Lung (tissue), 11 donors: ENCODE measurements at regions not wholly inside any gene's neighbourhood (a gene's known extent, or its start where the extent isn't known, plus 50 kb on each side); places are given as distances from the start of the nearest gene placed in this dataset.

Experiments
- ATAC-seq: fragments of 200-7000 bp; cut with Tn5 transposase; one replicate; pipeline ENCODE4 v1.9.1; 2020; ENCODE audit warnings: moderate number of reproducible peaks; ENCODE audit not compliant: insufficient read depth, low FRiP score
- DNase-seq, 3 donors: peaks; one replicate each; pipeline ENCODE4 v3.0.0-alpha.2; 2013 to 2017
- H3K27ac ChIP-seq, 2 donors: one replicate each; pipeline ENCODE4 v1.5.1; 2013; ENCODE audit warnings: mild to moderate bottlenecking in 2 of 2, moderate library complexity in 2 of 2, control low read depth in 1 of 2, inconsistent platforms in 1 of 2, low read depth in 1 of 2, low read length in 1 of 2
- H3K27me3 ChIP-seq, 3 donors: one replicate each; pipeline ENCODE4 v1.5.1; 2013; ENCODE audit warnings: low read length in 2 of 3; ENCODE audit not compliant: control insufficient read depth in 3 of 3, insufficient read depth in 3 of 3
- H3K36me3 ChIP-seq, 4 donors: one replicate each; pipeline ENCODE4 v1.5.1; 2013; ENCODE audit warnings: low read length in 4 of 4, mild to moderate bottlenecking in 1 of 4, moderate library complexity in 1 of 4; ENCODE audit not compliant: control insufficient read depth in 4 of 4, insufficient read depth in 4 of 4
- H3K4me1 ChIP-seq, 5 donors: one replicate each; pipeline ENCODE4 v1.5.1; 2013; ENCODE audit warnings: low read length in 5 of 5, mild to moderate bottlenecking in 2 of 5, moderate library complexity in 1 of 5; ENCODE audit not compliant: control insufficient read depth in 5 of 5, insufficient read depth in 5 of 5
- H3K4me3 ChIP-seq: one replicate; pipeline ENCODE4 v1.5.1; 2013; ENCODE audit warnings: mild to moderate bottlenecking, control low read depth, moderate library complexity
- H3K9ac ChIP-seq, 2 donors: one replicate each; pipeline ENCODE4 v1.5.1; 2013; ENCODE audit warnings: low read length in 2 of 2, control low read depth in 1 of 2; ENCODE audit not compliant: insufficient read depth in 1 of 2
- H3K9me3 ChIP-seq, 4 donors: one replicate each; pipeline ENCODE4 v1.5.1; 2013; ENCODE audit warnings: low read length in 3 of 4, mild to moderate bottlenecking in 1 of 4, moderate library complexity in 1 of 4; ENCODE audit not compliant: control insufficient read depth in 4 of 4, insufficient read depth in 3 of 4
- WGBS, 2 donors: extraction: QIAGEN DNeasy Blood & Tissue Kit; methylation state at CpG; one replicate each; pipeline ENCODE4 v1.1.7; 2013; 5-methylcytosine and 5-hydroxymethylcytosine counted together
- TF ChIP-seq, protein P1 (sequence below): IDR thresholded peaks from 2 replicates; pipeline ENCODE4 v1.5.1; 2012; ENCODE audit warnings: mild to moderate bottlenecking; ENCODE audit errors: control extremely low read depth, extremely low read depth
- donor health status: control.
- donor health status: control.
- donor health status: Bipolar disorder and iron deficiency.
- donor health status: healthy.
- donor health status: DM: yes; HTN: yes; CAD: no.

DNA sequence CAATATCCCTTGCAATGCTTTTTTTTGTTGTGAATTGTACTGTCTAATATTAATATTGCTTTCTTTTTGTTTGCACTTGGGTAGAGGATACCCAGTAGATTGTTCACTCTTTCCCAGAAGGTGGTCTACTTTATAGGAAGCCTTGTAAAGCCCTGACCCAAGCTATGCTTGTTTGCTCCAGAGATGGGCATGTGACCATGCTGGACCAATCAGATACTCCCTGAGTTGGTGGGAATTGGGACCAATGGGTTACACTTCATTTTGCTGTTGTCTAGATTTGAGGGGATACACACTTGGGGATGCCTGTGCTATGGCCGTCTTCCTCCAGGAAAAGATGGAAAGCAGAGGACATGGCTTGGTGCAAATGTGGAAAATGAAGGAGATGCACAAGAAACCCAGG, 314.3 kb downstream of the DYSF start:
- DNase-seq (no peak), ATAC-seq (no peak)
- H3K4me3 ChIP-seq: no peak overlapping the region
- no peaks in the 10 kb centered on the region for H3K27me3 ChIP-seq
- TF ChIP-seq, protein P1, sequence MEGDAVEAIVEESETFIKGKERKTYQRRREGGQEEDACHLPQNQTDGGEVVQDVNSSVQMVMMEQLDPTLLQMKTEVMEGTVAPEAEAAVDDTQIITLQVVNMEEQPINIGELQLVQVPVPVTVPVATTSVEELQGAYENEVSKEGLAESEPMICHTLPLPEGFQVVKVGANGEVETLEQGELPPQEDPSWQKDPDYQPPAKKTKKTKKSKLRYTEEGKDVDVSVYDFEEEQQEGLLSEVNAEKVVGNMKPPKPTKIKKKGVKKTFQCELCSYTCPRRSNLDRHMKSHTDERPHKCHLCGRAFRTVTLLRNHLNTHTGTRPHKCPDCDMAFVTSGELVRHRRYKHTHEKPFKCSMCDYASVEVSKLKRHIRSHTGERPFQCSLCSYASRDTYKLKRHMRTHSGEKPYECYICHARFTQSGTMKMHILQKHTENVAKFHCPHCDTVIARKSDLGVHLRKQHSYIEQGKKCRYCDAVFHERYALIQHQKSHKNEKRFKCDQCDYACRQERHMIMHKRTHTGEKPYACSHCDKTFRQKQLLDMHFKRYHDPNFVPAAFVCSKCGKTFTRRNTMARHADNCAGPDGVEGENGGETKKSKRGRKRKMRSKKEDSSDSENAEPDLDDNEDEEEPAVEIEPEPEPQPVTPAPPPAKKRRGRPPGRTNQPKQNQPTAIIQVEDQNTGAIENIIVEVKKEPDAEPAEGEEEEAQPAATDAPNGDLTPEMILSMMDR: no peak
- H3K9me3 ChIP-seq: peaks cover 0 to 8% (median 1%) of the 10 kb centered on the region in 4 donors
- H3K27ac ChIP-seq: no peak overlapping the region
- no peaks in the 10 kb centered on the region for H3K36me3 ChIP-seq
- H3K4me1 ChIP-seq: no peaks in the 10 kb centered on the region
- WGBS, 2 donors: 95 to 96% methylated on average over 1 of the region's 1 CpG
- no peak overlapping the region for H3K9ac ChIP-seq

DNA sequence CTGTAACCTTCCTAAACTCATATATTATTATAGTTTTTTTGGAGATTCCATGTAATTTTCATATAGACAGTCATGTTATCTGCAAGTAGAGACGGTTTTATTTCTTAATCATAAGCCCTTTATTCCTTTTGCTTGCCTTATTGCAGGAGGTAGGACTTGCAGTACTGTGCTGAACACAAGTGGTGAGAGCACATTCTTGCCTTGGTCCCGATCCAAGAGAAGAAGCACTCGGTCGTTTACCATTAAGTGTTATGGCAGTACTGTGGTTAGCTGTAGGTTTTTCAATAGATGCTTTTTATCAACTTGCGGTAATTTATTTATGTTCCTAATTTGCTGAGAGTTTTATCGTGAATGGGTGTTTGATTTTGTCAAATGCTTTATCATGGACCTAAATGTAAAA, 305.7 kb downstream of the DYSF start:
- Histone ChIP-seq H3K4me3 (no peak overlapping the region), H3K9ac (no peak overlapping the region), H3K36me3 (no peaks in the 10 kb centered on the region), H3K4me1 (no peaks in the 10 kb centered on the region), H3K27me3 (no peaks in the 10 kb centered on the region), H3K9me3 (no peaks in the 10 kb centered on the region), H3K27ac (no peak overlapping the region)
- peak in 1 of 3 donors; percentile 9 for DNase-seq
- ATAC-seq: no peak
- 64 to 83% methylated on average over 6 of the region's 6 CpGs for WGBS, 2 donors
- TF ChIP-seq, protein P1: no peak

DNA sequence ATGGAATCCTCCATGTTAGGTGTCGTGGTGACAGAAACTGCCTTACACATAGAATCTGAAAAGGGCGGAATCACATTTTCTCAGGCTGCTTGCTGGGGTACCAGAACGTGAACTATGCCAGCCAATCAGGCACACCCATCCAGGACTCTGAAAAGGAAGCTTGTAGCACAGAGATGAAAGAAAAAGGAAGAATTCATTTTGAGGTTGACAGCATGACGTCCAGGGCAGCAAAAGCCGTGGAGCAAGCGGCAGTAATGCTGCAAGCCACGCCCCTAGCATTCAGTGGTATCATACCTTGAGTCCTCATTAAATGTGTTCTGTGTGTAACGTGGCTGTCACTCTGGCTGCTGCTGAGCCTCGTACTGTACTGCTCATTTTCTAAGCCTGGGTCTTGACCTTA, 304.0 kb downstream of the DYSF start:
- TF ChIP-seq, protein P1: no peak
- H3K4me3 ChIP-seq: no peak overlapping the region
- H3K4me1 ChIP-seq: no peaks in the 10 kb centered on the region
- H3K9me3 ChIP-seq: no peaks in the 10 kb centered on the region
- H3K27me3 ChIP-seq: no peaks in the 10 kb centered on the region
- no peak overlapping the region for H3K27ac ChIP-seq
- no peak overlapping the region for H3K9ac ChIP-seq
- ATAC-seq (no peak), DNase-seq (no peak)
- H3K36me3 ChIP-seq: no peaks in the 10 kb centered on the region
- WGBS, 2 donors: 66 to 74% methylated on average over 9 of the region's 9 CpGs

DNA sequence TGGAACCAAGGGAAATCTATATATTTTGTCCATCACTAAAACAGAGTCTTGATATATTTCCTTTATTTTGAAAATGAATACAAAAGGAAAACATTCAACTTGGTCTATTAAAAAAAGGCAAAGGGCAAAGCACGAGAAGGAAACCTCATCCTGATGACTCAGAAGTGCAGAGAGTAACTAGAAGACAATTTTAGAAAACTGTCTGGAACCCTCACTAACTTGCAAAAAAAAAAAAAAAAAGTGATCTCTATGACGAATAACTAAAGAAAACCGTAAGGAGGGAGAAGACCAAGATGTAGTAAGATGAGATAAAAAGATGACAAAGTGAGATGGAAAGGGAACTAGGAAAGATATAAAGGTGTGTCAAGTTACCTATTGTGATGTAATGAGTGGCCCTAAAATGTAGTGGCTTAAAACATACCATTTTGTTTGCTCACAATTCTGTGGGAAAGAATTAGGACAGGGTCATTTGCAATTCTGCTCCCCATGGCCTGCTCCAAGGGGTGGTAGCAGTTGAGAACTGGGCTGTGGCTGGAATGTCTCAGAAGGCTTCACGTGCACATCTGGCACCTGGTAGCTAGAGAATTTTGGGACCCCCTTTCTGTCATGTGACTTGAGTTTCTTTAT, 303.0 kb downstream of the DYSF start:
- no peak overlapping the region for H3K27ac ChIP-seq
- WGBS, 2 donors: 65 to 85% methylated on average over 4 of the region's 4 CpGs
- H3K4me3 ChIP-seq: no peak overlapping the region
- ATAC-seq: no peak
- H3K4me1 ChIP-seq: no peaks in the 10 kb centered on the region
- no peak overlapping the region for H3K9ac ChIP-seq
- H3K9me3 ChIP-seq: peaks cover 0 to 3% (median 0%) of the 10 kb centered on the region in 4 donors
- H3K27me3 ChIP-seq: no peaks in the 10 kb centered on the region
- no peaks in the 10 kb centered on the region for H3K36me3 ChIP-seq
- TF ChIP-seq, protein P1: no peak
- DNase-seq: no peak
